Ecto neural progenitor cell (in vitro differentiated cells): ENCODE measurements at regions not wholly inside any gene's neighbourhood (a gene's known extent, or its start where the extent isn't known, plus 50 kb on each side); places are given as distances from the start of the nearest gene placed in this dataset.
A peak's percentile ranks its signal among the peaks of the same experiment; 100 is the strongest.

Source experiments
- DNase-seq: peaks from one replicate; pipeline ENCODE4 v3.0.0-alpha.2; 2018; ENCODE audit warnings: low spot score

- no peak for DNase-seq
Measured at GRCh38 chr12:67151886-67152285, 117.3 kb upstream of the CAND1 start.

- DNase-seq, result no peak
Measured at GRCh38 chr12:67152451-67152850, 116.7 kb upstream of the CAND1 start.

GRCh38 chr12:67154901-67155300 is 114.3 kb upstream of the CAND1 start:
- DNase-seq, result no peak

GRCh38 chr12:67155863-67156262 is 113.3 kb upstream of the CAND1 start:
- no peak for DNase-seq

- no peak for DNase-seq
Measured at GRCh38 chr12:67161322-67161918, 107.7 kb upstream of the CAND1 start.

- DNase-seq, result no peak
Measured at GRCh38 chr12:67173258-67173657, 95.9 kb upstream of the CAND1 start.

GRCh38 chr12:67182551-67182950 is 86.6 kb upstream of the CAND1 start:
- no peak for DNase-seq

GRCh38 chr12:67193704-67194103 is 75.5 kb upstream of the CAND1 start:
- peak; percentile 72 for DNase-seq

GRCh38 chr12:67200386-67200785 is 68.8 kb upstream of the CAND1 start:
- DNase-seq, result no peak

GRCh38 chr12:67202011-67202677 is 67.0 kb upstream of the CAND1 start:
- no peak for DNase-seq

- DNase-seq, result no peak
Measured at GRCh38 chr12:67202678-67203012, 66.5 kb upstream of the CAND1 start.

GRCh38 chr12:67208281-67209067 is 60.7 kb upstream of the CAND1 start:
- DNase-seq, result no peak

GRCh38 chr12:67211029-67211428 is 58.1 kb upstream of the CAND1 start:
- no peak for DNase-seq

GRCh38 chr12:67211494-67211893 is 57.7 kb upstream of the CAND1 start:
- DNase-seq, result no peak

GRCh38 chr12:67217647-67218046 is 51.5 kb upstream of the CAND1 start:
- DNase-seq, result no peak
